ENCODE measurements at regions not wholly inside any gene's neighbourhood (a gene's known extent, or its start where the extent isn't known, plus 50 kb on each side); places are given as distances from the start of the nearest gene placed in this dataset.

- FAIRE-seq (no peak), DNase-seq (no peak)
- H3K27me3 ChIP-seq (ENCODE audit: control insufficient read depth, insufficient read depth, low read length) = no peaks in the 10 kb centered on the region
- intact Hi-C loops (cut with DNase I) = no loop called here
- no peaks in the 10 kb centered on the region for H3K4me1 ChIP-seq (ENCODE audit: control insufficient read depth in 2 of 3, insufficient read depth in 2 of 3, low read depth in 1 of 3, low read length in 3 of 3)
- no peaks in the 10 kb centered on the region for H3K9me3 ChIP-seq (ENCODE audit: control insufficient read depth in 2 of 3, insufficient read depth in 1 of 3, low read length in 3 of 3)
- H3K27ac ChIP-seq (ENCODE audit: low read depth in 2 of 2, low read length in 2 of 2) = no peak overlapping the region
- H3K4me3 ChIP-seq (ENCODE audit: low read length in 3 of 3) = no peak overlapping the region
- no peak for TF ChIP-seq CTCF (IDR thresholded peaks at IDR 0.05; ENCODE audit: borderline replicate concordance, extremely low read depth, insufficient read depth)
- H3K9ac ChIP-seq (ENCODE audit: low read length in 3 of 3) = no peak overlapping the region
- H3K36me3 ChIP-seq (ENCODE audit: control insufficient read depth in 2 of 3, insufficient read depth in 3 of 3, low read length in 3 of 3) = no peaks in the 10 kb centered on the region
Observed at GRCh38 chr1:88063605-88064004, 620.5 kb upstream of the PKN2 start.

- Histone ChIP-seq H3K9ac (ENCODE audit: low read length in 3 of 3) (no peak overlapping the region), H3K4me3 (ENCODE audit: low read length in 3 of 3) (no peak overlapping the region), H3K27me3 (ENCODE audit: control insufficient read depth, insufficient read depth, low read length) (no peaks in the 10 kb centered on the region), H3K4me1 (ENCODE audit: control insufficient read depth in 2 of 3, insufficient read depth in 2 of 3, low read depth in 1 of 3, low read length in 3 of 3) (no peaks in the 10 kb centered on the region), H3K27ac (ENCODE audit: low read depth in 2 of 2, low read length in 2 of 2) (no peak overlapping the region), H3K36me3 (ENCODE audit: control insufficient read depth in 2 of 3, insufficient read depth in 3 of 3, low read length in 3 of 3) (no peaks in the 10 kb centered on the region), H3K9me3 (ENCODE audit: control insufficient read depth in 2 of 3, insufficient read depth in 1 of 3, low read length in 3 of 3) (no peaks in the 10 kb centered on the region)
- TF ChIP-seq CTCF (IDR thresholded peaks at IDR 0.05; ENCODE audit: borderline replicate concordance, extremely low read depth, insufficient read depth) = no peak
- no peak for DNase-seq
- no peak for FAIRE-seq
- intact Hi-C loops (cut with DNase I) = no loop called here
Observed at GRCh38 chr1:88068407-88068960, 615.6 kb upstream of the PKN2 start.

GRCh38 chr1:88070956-88071355, 613.1 kb upstream of the PKN2 start:
- intact Hi-C loops (cut with DNase I) = no loop called here
- H3K9ac ChIP-seq (ENCODE audit: low read length in 3 of 3) = no peak overlapping the region
- no peak overlapping the region for H3K27ac ChIP-seq (ENCODE audit: low read depth in 2 of 2, low read length in 2 of 2)
- DNase-seq = no peak
- H3K4me3 ChIP-seq (ENCODE audit: low read length in 3 of 3) = no peak overlapping the region
- FAIRE-seq = no peak
- no peak for TF ChIP-seq CTCF (IDR thresholded peaks at IDR 0.05; ENCODE audit: borderline replicate concordance, extremely low read depth, insufficient read depth)
- no peaks in the 10 kb centered on the region for H3K9me3 ChIP-seq (ENCODE audit: control insufficient read depth in 2 of 3, insufficient read depth in 1 of 3, low read length in 3 of 3)
- no peaks in the 10 kb centered on the region for H3K27me3 ChIP-seq (ENCODE audit: control insufficient read depth, insufficient read depth, low read length)
- no peaks in the 10 kb centered on the region for H3K4me1 ChIP-seq (ENCODE audit: control insufficient read depth in 2 of 3, insufficient read depth in 2 of 3, low read depth in 1 of 3, low read length in 3 of 3)
- H3K36me3 ChIP-seq (ENCODE audit: control insufficient read depth in 2 of 3, insufficient read depth in 3 of 3, low read length in 3 of 3) = no peaks in the 10 kb centered on the region

- FAIRE-seq (no peak), DNase-seq (no peak)
- Histone ChIP-seq H3K4me3 (ENCODE audit: low read length in 3 of 3) (no peak overlapping the region), H3K27ac (ENCODE audit: low read depth in 2 of 2, low read length in 2 of 2) (no peak overlapping the region), H3K9ac (ENCODE audit: low read length in 3 of 3) (no peak overlapping the region), H3K27me3 (ENCODE audit: control insufficient read depth, insufficient read depth, low read length) (no peaks in the 10 kb centered on the region), H3K9me3 (ENCODE audit: control insufficient read depth in 2 of 3, insufficient read depth in 1 of 3, low read length in 3 of 3) (no peaks in the 10 kb centered on the region), H3K4me1 (ENCODE audit: control insufficient read depth in 2 of 3, insufficient read depth in 2 of 3, low read depth in 1 of 3, low read length in 3 of 3) (no peaks in the 10 kb centered on the region), H3K36me3 (ENCODE audit: control insufficient read depth in 2 of 3, insufficient read depth in 3 of 3, low read length in 3 of 3) (no peaks in the 10 kb centered on the region)
- intact Hi-C loops (cut with DNase I) = no loop called here
- TF ChIP-seq CTCF (IDR thresholded peaks at IDR 0.05; ENCODE audit: borderline replicate concordance, extremely low read depth, insufficient read depth) = no peak
Observed at GRCh38 chr1:88074661-88075060, 609.4 kb upstream of the PKN2 start.
